ENCODE measurements at regions not wholly inside any gene's neighbourhood (a gene's known extent, or its start where the extent isn't known, plus 50 kb on each side); places are given as distances from the start of the nearest gene placed in this dataset.
A peak's percentile ranks its signal among the peaks of the same experiment; 100 is the strongest.

DNA sequence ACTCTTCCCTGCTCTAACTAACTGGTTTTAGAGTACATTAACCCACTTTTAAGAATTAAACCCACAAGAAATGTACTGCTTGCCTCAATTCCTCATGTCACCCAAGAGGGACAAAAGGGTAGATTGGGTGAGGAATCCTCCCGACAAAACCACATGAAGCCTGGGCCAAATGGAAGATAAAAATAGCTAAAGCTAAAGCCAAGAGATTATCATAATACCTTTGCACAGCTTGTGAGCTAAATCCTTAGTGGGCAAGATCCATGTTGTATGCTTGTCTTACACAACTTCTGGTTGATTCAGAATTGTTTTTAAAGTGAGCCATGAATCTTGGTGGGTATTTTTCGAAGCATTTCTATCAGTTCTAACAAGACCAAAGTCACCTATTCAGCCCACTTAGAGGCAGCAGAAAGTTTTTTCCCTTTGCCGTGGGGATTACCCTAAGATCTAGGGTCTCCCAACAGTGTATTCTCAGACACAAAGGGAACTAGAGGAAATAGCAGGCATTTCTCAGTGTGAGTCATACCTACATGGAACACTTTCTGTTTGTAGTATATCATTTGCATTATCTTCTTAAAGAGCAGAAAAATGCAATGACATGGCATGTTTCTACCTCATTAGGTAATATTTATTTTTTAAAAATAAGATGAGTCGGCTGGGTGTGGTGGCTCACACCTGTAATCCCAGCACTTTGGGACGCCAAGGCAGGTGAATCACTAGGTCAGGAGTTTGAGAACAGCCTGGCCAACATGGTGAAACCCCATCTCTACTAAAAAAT lies 616.6 kb downstream of the KCNH5 start:
- Mint-ChIP-seq H3K9me3 (peaks cover 50% of the 10 kb centered on the region), H3K27ac (no peak overlapping the region), H3K4me1 (no peaks in the 10 kb centered on the region), H3K27me3 (ENCODE audit: low read depth, poor library complexity) (no peaks in the 10 kb centered on the region), H3K36me3 (ENCODE audit: low read depth) (peaks cover 11% of the 10 kb centered on the region), H3K4me3 (no peak overlapping the region)
- TF ChIP-seq, protein P1, sequence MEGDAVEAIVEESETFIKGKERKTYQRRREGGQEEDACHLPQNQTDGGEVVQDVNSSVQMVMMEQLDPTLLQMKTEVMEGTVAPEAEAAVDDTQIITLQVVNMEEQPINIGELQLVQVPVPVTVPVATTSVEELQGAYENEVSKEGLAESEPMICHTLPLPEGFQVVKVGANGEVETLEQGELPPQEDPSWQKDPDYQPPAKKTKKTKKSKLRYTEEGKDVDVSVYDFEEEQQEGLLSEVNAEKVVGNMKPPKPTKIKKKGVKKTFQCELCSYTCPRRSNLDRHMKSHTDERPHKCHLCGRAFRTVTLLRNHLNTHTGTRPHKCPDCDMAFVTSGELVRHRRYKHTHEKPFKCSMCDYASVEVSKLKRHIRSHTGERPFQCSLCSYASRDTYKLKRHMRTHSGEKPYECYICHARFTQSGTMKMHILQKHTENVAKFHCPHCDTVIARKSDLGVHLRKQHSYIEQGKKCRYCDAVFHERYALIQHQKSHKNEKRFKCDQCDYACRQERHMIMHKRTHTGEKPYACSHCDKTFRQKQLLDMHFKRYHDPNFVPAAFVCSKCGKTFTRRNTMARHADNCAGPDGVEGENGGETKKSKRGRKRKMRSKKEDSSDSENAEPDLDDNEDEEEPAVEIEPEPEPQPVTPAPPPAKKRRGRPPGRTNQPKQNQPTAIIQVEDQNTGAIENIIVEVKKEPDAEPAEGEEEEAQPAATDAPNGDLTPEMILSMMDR (IDR thresholded peaks at IDR 0.05), result no peak
- DNase-seq, result no peak

DNA sequence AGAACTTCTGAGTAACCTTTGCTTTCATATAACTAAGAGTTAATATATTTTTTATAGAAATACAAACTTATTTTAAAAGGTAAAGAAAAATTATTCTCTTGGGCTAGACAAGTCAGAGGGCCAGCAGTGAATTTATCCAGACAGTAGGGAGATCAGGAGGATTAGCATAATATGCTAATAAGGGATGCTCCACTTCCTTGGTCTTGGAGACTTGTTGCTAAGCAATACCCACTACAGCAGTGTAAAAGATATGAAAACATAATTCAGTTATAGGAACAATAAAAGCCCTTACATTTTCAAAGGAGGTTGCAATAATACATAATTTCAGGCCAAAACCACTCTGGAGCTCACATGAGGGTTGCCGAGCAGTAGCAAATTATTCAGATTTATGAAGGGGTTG lies 615.6 kb downstream of the KCNH5 start:
- no peak for DNase-seq
- no peak overlapping the region for H3K27ac Mint-ChIP-seq
- peaks cover 13% of the 10 kb centered on the region for H3K36me3 Mint-ChIP-seq (ENCODE audit: low read depth)
- no peaks in the 10 kb centered on the region for H3K27me3 Mint-ChIP-seq (ENCODE audit: low read depth, poor library complexity)
- H3K9me3 Mint-ChIP-seq, result peaks cover 60% of the 10 kb centered on the region
- no peak overlapping the region for H3K4me3 Mint-ChIP-seq
- TF ChIP-seq, protein P1 (IDR thresholded peaks at IDR 0.05), result no peak
- H3K4me1 Mint-ChIP-seq, result no peaks in the 10 kb centered on the region

DNA sequence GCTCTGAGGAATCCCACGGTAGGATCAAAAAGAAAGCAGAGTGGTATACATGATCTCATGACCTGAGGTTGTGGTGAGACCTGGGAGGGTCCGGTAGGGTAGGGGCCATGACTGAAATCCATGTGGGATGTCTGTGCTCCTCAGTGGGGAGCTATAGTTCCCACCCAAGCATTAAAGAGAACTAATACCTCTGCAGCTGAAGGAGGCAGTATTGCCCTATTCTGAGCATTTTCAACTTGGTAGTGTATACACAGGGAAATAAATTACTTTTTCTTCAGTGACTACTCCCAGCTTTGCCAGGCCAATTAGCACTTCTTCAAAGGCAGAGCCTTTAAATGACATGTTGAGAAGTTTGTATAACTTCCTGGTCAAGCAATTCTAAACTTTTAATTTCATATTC lies 613.8 kb downstream of the KCNH5 start:
- TF ChIP-seq, protein P1 (IDR thresholded peaks at IDR 0.05), result no peak
- Mint-ChIP-seq H3K9me3 (peaks cover 69% of the 10 kb centered on the region), H3K27me3 (ENCODE audit: low read depth, poor library complexity) (no peaks in the 10 kb centered on the region), H3K36me3 (ENCODE audit: low read depth) (peaks cover 17% of the 10 kb centered on the region), H3K4me3 (no peak overlapping the region), H3K27ac (peak overlapping the region; percentile 87), H3K4me1 (no peaks in the 10 kb centered on the region)
- no peak for DNase-seq

DNA sequence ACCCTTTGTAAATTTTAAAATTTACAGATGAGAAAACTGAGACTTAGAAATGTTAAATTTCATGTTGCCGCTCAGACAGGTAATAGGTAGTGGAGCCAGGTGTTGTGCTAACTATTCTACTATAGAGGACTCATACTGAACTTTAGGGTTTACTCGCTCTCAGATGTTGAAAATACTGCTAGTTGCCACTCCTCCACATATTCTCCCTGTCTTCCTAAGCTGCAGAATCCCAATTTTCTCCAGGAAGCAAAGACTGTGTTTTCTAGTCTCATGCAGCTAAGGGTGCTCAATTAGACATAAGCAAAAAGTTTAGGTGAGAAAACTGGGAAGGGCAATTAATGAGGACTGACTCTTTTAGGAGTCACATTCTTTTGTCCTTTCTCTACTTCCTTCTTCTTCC lies 612.3 kb downstream of the KCNH5 start:
- peaks cover 81% of the 10 kb centered on the region for H3K9me3 Mint-ChIP-seq

DNA sequence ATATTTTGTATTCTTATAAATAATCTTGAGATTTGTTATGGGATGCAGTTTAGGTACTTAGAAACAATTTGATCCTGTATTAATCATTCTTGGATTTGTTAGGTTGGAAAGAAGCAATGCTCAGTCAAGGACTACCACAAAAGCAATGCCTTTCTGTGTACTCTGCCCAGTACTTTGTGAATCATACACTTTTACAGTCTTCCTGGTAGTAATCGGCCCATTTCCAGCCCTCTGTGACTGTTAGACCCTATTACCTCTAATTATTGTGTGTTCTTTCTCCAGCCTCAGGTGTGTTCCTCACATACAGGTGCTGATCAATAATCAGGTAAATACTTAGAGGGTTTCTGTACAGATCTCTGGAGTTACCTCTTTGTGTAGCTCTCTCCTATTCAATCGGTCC lies 609.0 kb downstream of the KCNH5 start:
- Mint-ChIP-seq H3K36me3 (ENCODE audit: low read depth) (peaks cover 29% of the 10 kb centered on the region), H3K4me1 (no peaks in the 10 kb centered on the region), H3K27me3 (ENCODE audit: low read depth, poor library complexity) (no peaks in the 10 kb centered on the region), H3K27ac (no peak overlapping the region), H3K9me3 (peaks cover 86% of the 10 kb centered on the region), H3K4me3 (no peak overlapping the region)
- TF ChIP-seq, protein P1 (IDR thresholded peaks at IDR 0.05), result no peak
- no peak for DNase-seq

More for the DNA sequence above, 612.3 kb downstream of the KCNH5 start:
- TF ChIP-seq, protein P1 (IDR thresholded peaks at IDR 0.05), result no peak
- H3K27ac Mint-ChIP-seq, result no peak overlapping the region
- H3K4me3 Mint-ChIP-seq, result no peak overlapping the region
- H3K27me3 Mint-ChIP-seq (ENCODE audit: low read depth, poor library complexity), result no peaks in the 10 kb centered on the region
- DNase-seq, result no peak
- H3K4me1 Mint-ChIP-seq, result no peaks in the 10 kb centered on the region
- peaks cover 21% of the 10 kb centered on the region for H3K36me3 Mint-ChIP-seq (ENCODE audit: low read depth)

DNA sequence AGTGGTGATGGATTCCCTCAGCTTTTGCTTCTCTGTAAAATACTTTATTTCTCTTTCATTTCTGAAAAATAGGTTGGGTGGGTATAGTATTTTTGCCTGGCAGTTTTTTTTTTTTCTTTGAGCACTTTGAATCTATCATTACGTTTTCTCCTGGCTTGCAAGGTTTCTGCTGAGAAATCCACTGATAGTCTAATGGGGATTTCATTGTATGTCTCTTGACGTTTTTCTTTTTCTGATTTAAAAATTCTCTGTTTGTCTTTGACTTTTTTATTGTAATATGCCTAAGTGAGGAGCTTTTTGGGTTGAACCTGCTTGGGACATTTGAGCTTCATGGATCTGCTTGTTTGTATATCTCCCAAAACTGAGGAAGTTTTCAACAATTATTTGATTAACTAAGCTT lies 606.0 kb downstream of the KCNH5 start:
- Mint-ChIP-seq H3K36me3 (ENCODE audit: low read depth) (peaks cover 19% of the 10 kb centered on the region), H3K27me3 (ENCODE audit: low read depth, poor library complexity) (no peaks in the 10 kb centered on the region), H3K4me3 (no peak overlapping the region), H3K9me3 (peaks cover 61% of the 10 kb centered on the region), H3K4me1 (no peaks in the 10 kb centered on the region), H3K27ac (no peak overlapping the region)
- no peak for DNase-seq
- TF ChIP-seq, protein P1 (IDR thresholded peaks at IDR 0.05), result no peak
